Ovary (tissue), 7 donors: ENCODE measurements at regions not wholly inside any gene's neighbourhood (a gene's known extent, or its start where the extent isn't known, plus 50 kb on each side); places are given as distances from the start of the nearest gene placed in this dataset.

Experiments
- DNase-seq, 5 donors: peaks; one replicate each; pipeline ENCODE4 v3.0.0-alpha.2; 2019 to 2020
- H3K27ac ChIP-seq, 2 donors: fragments of 200-600 bp; one replicate each; pipeline versions ENCODE4 v1.5.1 to v1.8.0; 2019 to 2022
- H3K27me3 ChIP-seq: fragments of 200-600 bp; one replicate; pipeline ENCODE4 v1.8.0; 2022
- H3K36me3 ChIP-seq: fragments of 200-600 bp; sonication (generic); one replicate; pipeline ENCODE4 v1.5.1; 2019
- H3K4me1 ChIP-seq: one replicate; pipeline ENCODE4 v1.8.1; 2013; ENCODE audit warnings: mild to moderate bottlenecking, moderate library complexity; ENCODE audit not compliant: insufficient read depth
- H3K4me3 ChIP-seq: fragments of 200-600 bp; sonication (generic); one replicate; pipeline ENCODE4 v1.5.1; 2017
- H3K9me3 ChIP-seq, 2 donors: fragments of 200-600 bp in 1 of 2; sonication (generic) in 1 of 2; one replicate each; pipeline versions ENCODE4 v1.5.1 to v1.8.1; 2013 to 2019; ENCODE audit warnings: mild to moderate bottlenecking in 1 of 2, moderate library complexity in 1 of 2
- CTCF ChIP-seq, 3 donors: fragments of 450-650 bp in 2 of 3; fragments of 200-600 bp in 1 of 3; IDR thresholded peaks; one replicate each; pipeline versions ENCODE4 v1.5.1 to v1.8.0; 2016 to 2022; ENCODE audit warnings: antibody characterized with exemption in 3 of 3, mild to moderate bottlenecking in 1 of 3
- EP300 ChIP-seq: sonication (generic); formaldehyde crosslinking; IDR thresholded peaks from one replicate; pipeline ENCODE4 v1.6.1; 2017; ENCODE audit warnings: antibody characterized with exemption
- POLR2A ChIP-seq: fragments of 450-650 bp; IDR thresholded peaks from one replicate; pipeline ENCODE4 v1.6.1; 2017; ENCODE audit warnings: antibody characterized with exemption, mild to moderate bottlenecking, moderate library complexity
- WGBS, 3 donors: extraction: QIAGEN DNeasy Blood & Tissue Kit in 1 of 3; methylation state at CpG; one replicate each; pipeline versions ENCODE4 v1.1.5 to v1.1.7; 2013 to 2017; 5-methylcytosine and 5-hydroxymethylcytosine counted together
- intact Hi-C, 4 donors: fragments of 100-400 bp; cut with DNase I; formaldehyde crosslinking; loops; one replicate each; pipeline versions ENCODE4 v1.11.0 to v1.15.1; 2022 to 2023
- donor health status: DM: no; HTN: no; CAD: no; lungs with moderate emphysema.
- donor health status: DM: no; HTN: no; CAD: no.
- donor health status: Bipolar disorder and iron deficiency.
- donor health status: DM: no; HTN: no; CAD: no.
- donor health status: DM: yes; HTN: yes; CAD: no.

GRCh38 chr11:8829556-8829955 is 81.4 kb upstream of the AKIP1 start:
- TF ChIP-seq CTCF (IDR thresholded peaks at IDR 0.05) = no peak
- Histone ChIP-seq H3K27ac (no peak overlapping the region), H3K4me1 (peaks cover 27% of the 10 kb centered on the region), H3K9me3 (no peaks in the 10 kb centered on the region), H3K36me3 (no peaks in the 10 kb centered on the region), H3K4me3 (no peak overlapping the region), H3K27me3 (no peaks in the 10 kb centered on the region)
- DNase-seq = no peak
- intact Hi-C loops = loop anchor here in 1 of 4 donors (5.0 kb wide), 1 partner anchor 43 kb away; no protein-coding TSS in a partner anchor
- 84 to 89% (median 87%) methylated on average over 8 of the region's 8 CpGs for WGBS, 3 donors

- intact Hi-C loops = no loop called here
- H3K36me3 ChIP-seq = no peaks in the 10 kb centered on the region
- H3K4me1 ChIP-seq = peaks cover 29% of the 10 kb centered on the region
- 77 to 85% (median 77%) methylated on average over 3 of the region's 3 CpGs for WGBS, 3 donors
- no peak for DNase-seq
- no peak overlapping the region for H3K27ac ChIP-seq
- no peaks in the 10 kb centered on the region for H3K27me3 ChIP-seq
- H3K4me3 ChIP-seq = no peak overlapping the region
- no peaks in the 10 kb centered on the region for H3K9me3 ChIP-seq
- no peak for TF ChIP-seq EP300
- no peak for TF ChIP-seq POLR2A
- TF ChIP-seq CTCF (IDR thresholded peaks at IDR 0.05) = no peak
Observed at GRCh38 chr11:8830641-8831040, 80.3 kb upstream of the AKIP1 start.

GRCh38 chr11:8831861-8832260 is 79.1 kb upstream of the AKIP1 start:
- TF ChIP-seq POLR2A (no peak), CTCF (IDR thresholded peaks at IDR 0.05) (no peak), EP300 (no peak)
- no peaks in the 10 kb centered on the region for H3K27me3 ChIP-seq
- H3K4me3 ChIP-seq = no peak overlapping the region
- no peaks in the 10 kb centered on the region for H3K9me3 ChIP-seq
- no peaks in the 10 kb centered on the region for H3K36me3 ChIP-seq
- intact Hi-C loops = no loop called here
- 80 to 81% (median 80%) methylated on average over 9 of the region's 9 CpGs for WGBS, 3 donors
- peaks cover 20% of the 10 kb centered on the region for H3K4me1 ChIP-seq
- no peak overlapping the region for H3K27ac ChIP-seq
- DNase-seq = no peak

GRCh38 chr11:8832571-8833260 is 78.3 kb upstream of the AKIP1 start:
- H3K4me3 ChIP-seq = no peak overlapping the region
- 44 to 57% (median 49%) methylated on average over 9 of the region's 9 CpGs for WGBS, 3 donors
- H3K9me3 ChIP-seq = no peaks in the 10 kb centered on the region
- no peak for TF ChIP-seq CTCF (IDR thresholded peaks at IDR 0.05)
- TF ChIP-seq POLR2A = no peak
- no peak for DNase-seq
- no peaks in the 10 kb centered on the region for H3K36me3 ChIP-seq
- peak overlapping the region in 1 of 2 donors; percentile 2 for H3K27ac ChIP-seq
- intact Hi-C loops = no loop called here
- H3K4me1 ChIP-seq = peaks cover 13% of the 10 kb centered on the region
- H3K27me3 ChIP-seq = no peaks in the 10 kb centered on the region
